Activated B cell treated with CpG ODN at 0.5 μM for 24 hours (primary cell): ENCODE measurements at regions not wholly inside any gene's neighbourhood (a gene's known extent, or its start where the extent isn't known, plus 50 kb on each side); places are given as distances from the start of the nearest gene placed in this dataset.

Experiments used
- ATAC-seq: fragments of 200-7000 bp; cut with Tn5 transposase; one replicate; pipeline ENCODE4 v1.10.0; 2021; ENCODE audit warnings: low read depth, mild to moderate bottlenecking, moderate library complexity
- CTCF ChIA-PET: fragments of 350-600 bp; sonication (Branson Sonifier 250); formaldehyde crosslinking; loops from one replicate; lab custom pipeline; 2021; ENCODE audit warnings: antibody characterized with exemption; lab: Charles Lee
- POLR2A ChIA-PET: fragments of 350-600 bp; sonication (Branson Sonifier 250); formaldehyde crosslinking; loops from one replicate; lab custom pipeline; 2021; ENCODE audit warnings: antibody characterized with exemption; lab: Charles Lee
- DNase-seq: peaks from one replicate; pipeline ENCODE4 v3.0.0; 2022
- H3K27ac Mint-ChIP-seq: one replicate; pipeline ENCODE4 v1.8.0; 2020; ENCODE audit warnings: mixed read lengths
- H3K27me3 Mint-ChIP-seq: one replicate; pipeline ENCODE4 v1.8.0; 2021; ENCODE audit warnings: mixed read lengths
- H3K36me3 Mint-ChIP-seq: one replicate; pipeline ENCODE4 v1.8.0; 2021; ENCODE audit warnings: low read depth, mixed read lengths
- H3K4me1 Mint-ChIP-seq: one replicate; pipeline ENCODE4 v1.8.0; 2021; ENCODE audit warnings: mixed read lengths
- H3K4me3 Mint-ChIP-seq: one replicate; pipeline ENCODE4 v1.8.0; 2020; ENCODE audit warnings: mild to moderate bottlenecking, mixed read lengths
- H3K9me3 Mint-ChIP-seq: one replicate; pipeline ENCODE4 v1.8.0; 2020; ENCODE audit warnings: mixed read lengths
- CTCF ChIP-seq: fragments of 200-600 bp; IDR thresholded peaks from one replicate; pipeline ENCODE4 v1.8.0; 2022; ENCODE audit warnings: antibody characterized with exemption, mild to moderate bottlenecking
- intact Hi-C: fragments of 100-400 bp; cut with micrococcal nuclease; formaldehyde crosslinking; loops from one replicate; pipeline ENCODE4 v1.15.1; 2024

GRCh38 chr1:30407865-30408580 lies 315.4 kb downstream of the MATN1 start:
- Mint-ChIP-seq H3K36me3 (no peaks in the 10 kb centered on the region), H3K27ac (no peak overlapping the region), H3K4me1 (no peaks in the 10 kb centered on the region), H3K9me3 (no peaks in the 10 kb centered on the region), H3K27me3 (peaks cover 18% of the 10 kb centered on the region), H3K4me3 (no peak overlapping the region)
- POLR2A ChIA-PET: no interaction called here
- CTCF ChIA-PET: interaction anchor here (0.8 kb wide), 1 partner anchor 8 kb away, joined by 3 read pairs; no protein-coding TSS in a partner anchor
- DNase-seq (no peak), ATAC-seq (no peak)
- intact Hi-C loops: no loop called here
- TF ChIP-seq CTCF: no peak

- H3K27me3 Mint-ChIP-seq: peaks cover 19% of the 10 kb centered on the region
- no peak overlapping the region for H3K4me3 Mint-ChIP-seq
- H3K4me1 Mint-ChIP-seq: no peaks in the 10 kb centered on the region
- ChIA-PET POLR2A (no interaction called here), CTCF (interaction anchor here (0.8 kb wide), 1 partner anchor 9 kb away, joined by 3 read pairs; no protein-coding TSS in a partner anchor)
- no peaks in the 10 kb centered on the region for H3K9me3 Mint-ChIP-seq
- DNase-seq: peak; percentile 8
- no peaks in the 10 kb centered on the region for H3K36me3 Mint-ChIP-seq
- H3K27ac Mint-ChIP-seq: no peak overlapping the region
- ATAC-seq: no peak
- TF ChIP-seq CTCF: no peak
- intact Hi-C loops: no loop called here
Measured at GRCh38 chr1:30406996-30407864, 316.2 kb downstream of the MATN1 start.

- H3K36me3 Mint-ChIP-seq: no peaks in the 10 kb centered on the region
- H3K4me1 Mint-ChIP-seq: no peaks in the 10 kb centered on the region
- H3K27me3 Mint-ChIP-seq: peaks cover 18% of the 10 kb centered on the region
- ChIA-PET POLR2A (no interaction called here), CTCF (no interaction called here)
- no peak for TF ChIP-seq CTCF
- H3K9me3 Mint-ChIP-seq: no peaks in the 10 kb centered on the region
- no peak for ATAC-seq
- H3K27ac Mint-ChIP-seq: no peak overlapping the region
- intact Hi-C loops: no loop called here
- DNase-seq: no peak
- no peak overlapping the region for H3K4me3 Mint-ChIP-seq
Measured at GRCh38 chr1:30405631-30406212, 317.7 kb downstream of the MATN1 start.

- TF ChIP-seq CTCF: no peak
- no peaks in the 10 kb centered on the region for H3K36me3 Mint-ChIP-seq
- no peak for ATAC-seq
- DNase-seq: peak; percentile 2
- H3K4me1 Mint-ChIP-seq: no peaks in the 10 kb centered on the region
- CTCF ChIA-PET: interaction anchor here (1.0 kb wide), 1 partner anchor 24 kb away, joined by 3 read pairs; no protein-coding TSS in a partner anchor
- peaks cover 18% of the 10 kb centered on the region for H3K27me3 Mint-ChIP-seq
- POLR2A ChIA-PET: no interaction called here
- intact Hi-C loops: no loop called here
- H3K27ac Mint-ChIP-seq: no peak overlapping the region
- H3K9me3 Mint-ChIP-seq: no peaks in the 10 kb centered on the region
- no peak overlapping the region for H3K4me3 Mint-ChIP-seq
Measured at GRCh38 chr1:30405081-30405480, 318.3 kb downstream of the MATN1 start.

- DNase-seq (no peak), ATAC-seq (no peak)
- POLR2A ChIA-PET: no interaction called here
- Mint-ChIP-seq H3K36me3 (no peaks in the 10 kb centered on the region), H3K27me3 (peaks cover 16% of the 10 kb centered on the region), H3K4me3 (no peak overlapping the region), H3K4me1 (no peaks in the 10 kb centered on the region), H3K9me3 (no peaks in the 10 kb centered on the region), H3K27ac (no peak overlapping the region)
- CTCF ChIA-PET: interaction anchor here (1.0 kb wide), 1 partner anchor 24 kb away, joined by 3 read pairs; no protein-coding TSS in a partner anchor
- intact Hi-C loops: no loop called here
- TF ChIP-seq CTCF: no peak
Measured at GRCh38 chr1:30404341-30404740, 319.0 kb downstream of the MATN1 start.
